ENCODE measurements at regions not wholly inside any gene's neighbourhood (a gene's known extent, or its start where the extent isn't known, plus 50 kb on each side); places are given as distances from the start of the nearest gene placed in this dataset.

- FAIRE-seq: no peak
- intact Hi-C loops (cut with DNase I): loop anchor here (10.0 kb wide), 1 partner anchor 174 kb away; no protein-coding TSS in a partner anchor
- TF ChIP-seq CTCF (IDR thresholded peaks at IDR 0.05; ENCODE audit: borderline replicate concordance, extremely low read depth, insufficient read depth): no peak
These were observed 1103.6 kb upstream of the ACVR2A start for GRCh38 chr2:146741260-146741659.

GRCh38 chr2:146734821-146735190 is 1110.0 kb upstream of the ACVR2A start:
- TF ChIP-seq CTCF (IDR thresholded peaks at IDR 0.05; ENCODE audit: borderline replicate concordance, extremely low read depth, insufficient read depth): no peak
- no peaks in the 10 kb centered on the region for H3K9me3 ChIP-seq (ENCODE audit: control insufficient read depth in 2 of 3, insufficient read depth in 1 of 3, low read length in 3 of 3)
- no peak overlapping the region for H3K27ac ChIP-seq (ENCODE audit: low read depth in 2 of 2, low read length in 2 of 2)
- H3K4me1 ChIP-seq (ENCODE audit: control insufficient read depth in 2 of 3, insufficient read depth in 2 of 3, low read depth in 1 of 3, low read length in 3 of 3): no peaks in the 10 kb centered on the region
- H3K27me3 ChIP-seq (ENCODE audit: control insufficient read depth, insufficient read depth, low read length): no peaks in the 10 kb centered on the region
- H3K36me3 ChIP-seq (ENCODE audit: control insufficient read depth in 2 of 3, insufficient read depth in 3 of 3, low read length in 3 of 3): no peaks in the 10 kb centered on the region
- FAIRE-seq: no peak
- H3K9ac ChIP-seq (ENCODE audit: low read length in 3 of 3): no peak overlapping the region
- H3K4me3 ChIP-seq (ENCODE audit: low read length in 3 of 3): no peak overlapping the region
- intact Hi-C loops (cut with DNase I): no loop called here
- no peak for DNase-seq

More at GRCh38 chr2:146741260-146741659, 1103.6 kb upstream of the ACVR2A start:
- H3K4me3 ChIP-seq (ENCODE audit: low read length in 3 of 3): no peak overlapping the region
- DNase-seq: no peak
- H3K27ac ChIP-seq (ENCODE audit: low read depth in 2 of 2, low read length in 2 of 2): no peak overlapping the region
- H3K27me3 ChIP-seq (ENCODE audit: control insufficient read depth, insufficient read depth, low read length): no peaks in the 10 kb centered on the region
- no peaks in the 10 kb centered on the region for H3K36me3 ChIP-seq (ENCODE audit: control insufficient read depth in 2 of 3, insufficient read depth in 3 of 3, low read length in 3 of 3)
- H3K4me1 ChIP-seq (ENCODE audit: control insufficient read depth in 2 of 3, insufficient read depth in 2 of 3, low read depth in 1 of 3, low read length in 3 of 3): no peaks in the 10 kb centered on the region
- no peak overlapping the region for H3K9ac ChIP-seq (ENCODE audit: low read length in 3 of 3)
- H3K9me3 ChIP-seq (ENCODE audit: control insufficient read depth in 2 of 3, insufficient read depth in 1 of 3, low read length in 3 of 3): no peaks in the 10 kb centered on the region

- FAIRE-seq: peak; percentile 63
- no peak overlapping the region for H3K4me3 ChIP-seq (ENCODE audit: low read length in 3 of 3)
- no peaks in the 10 kb centered on the region for H3K9me3 ChIP-seq (ENCODE audit: control insufficient read depth in 2 of 3, insufficient read depth in 1 of 3, low read length in 3 of 3)
- no peak overlapping the region for H3K27ac ChIP-seq (ENCODE audit: low read depth in 2 of 2, low read length in 2 of 2)
- peak in 2 of 5 donors; percentile 66 to 81 for DNase-seq
- H3K9ac ChIP-seq (ENCODE audit: low read length in 3 of 3): no peak overlapping the region
- H3K27me3 ChIP-seq (ENCODE audit: control insufficient read depth, insufficient read depth, low read length): no peaks in the 10 kb centered on the region
- peak; percentile 51 for TF ChIP-seq CTCF (IDR thresholded peaks at IDR 0.05; ENCODE audit: borderline replicate concordance, extremely low read depth, insufficient read depth)
- H3K36me3 ChIP-seq (ENCODE audit: control insufficient read depth in 2 of 3, insufficient read depth in 3 of 3, low read length in 3 of 3): no peaks in the 10 kb centered on the region
- intact Hi-C loops (cut with DNase I): no loop called here
- no peaks in the 10 kb centered on the region for H3K4me1 ChIP-seq (ENCODE audit: control insufficient read depth in 2 of 3, insufficient read depth in 2 of 3, low read depth in 1 of 3, low read length in 3 of 3)
These were observed 1110.6 kb upstream of the ACVR2A start for GRCh38 chr2:146734042-146734820.

All from kidney (tissue), 13 donors.